ENCODE measurements at regions not wholly inside any gene's neighbourhood (a gene's known extent, or its start where the extent isn't known, plus 50 kb on each side); places are given as distances from the start of the nearest gene placed in this dataset.

- peak; percentile 31 for DNase-seq (ENCODE audit: low read depth)
Measured at GRCh38 chr2:151032741-151033191, 228.9 kb downstream of the RBM43 start.

GRCh38 chr2:151030663-151031230 lies 230.9 kb downstream of the RBM43 start:
- no peak for DNase-seq (ENCODE audit: low read depth)

GRCh38 chr2:151029406-151030157 lies 232.1 kb downstream of the RBM43 start:
- DNase-seq (ENCODE audit: low read depth), result no peak

- no peak for DNase-seq (ENCODE audit: low read depth)
Measured at GRCh38 chr2:151028691-151029176, 232.9 kb downstream of the RBM43 start.

GRCh38 chr2:151027151-151027550 lies 234.5 kb downstream of the RBM43 start:
- no peak for DNase-seq (ENCODE audit: low read depth)

GRCh38 chr2:151025816-151026215 lies 235.8 kb downstream of the RBM43 start:
- DNase-seq (ENCODE audit: low read depth), result no peak

- no peak for DNase-seq (ENCODE audit: low read depth)
Measured at GRCh38 chr2:151024696-151025251, 236.9 kb downstream of the RBM43 start.

GRCh38 chr2:151021747-151022452 lies 239.8 kb downstream of the RBM43 start:
- no peak for DNase-seq (ENCODE audit: low read depth)

GRCh38 chr2:151020411-151020810 lies 241.3 kb downstream of the RBM43 start:
- DNase-seq (ENCODE audit: low read depth), result no peak

GRCh38 chr2:151009437-151010175 lies 252.1 kb downstream of the RBM43 start:
- DNase-seq (ENCODE audit: low read depth), result no peak

- no peak for DNase-seq (ENCODE audit: low read depth)
Measured at GRCh38 chr2:151007365-151007764, 254.3 kb downstream of the RBM43 start.

GRCh38 chr2:151002959-151003600 lies 258.6 kb downstream of the RBM43 start:
- DNase-seq (ENCODE audit: low read depth), result no peak

- no peak for DNase-seq (ENCODE audit: low read depth)
Measured at GRCh38 chr2:150997702-150998440, 263.8 kb downstream of the RBM43 start.

GRCh38 chr2:150997066-150997465 lies 264.6 kb downstream of the RBM43 start:
- DNase-seq (ENCODE audit: low read depth), result no peak

GRCh38 chr2:150994076-150994475 lies 267.6 kb downstream of the RBM43 start:
- no peak for DNase-seq (ENCODE audit: low read depth)

GRCh38 chr2:150989969-150990368 lies 271.7 kb downstream of the RBM43 start:
- no peak for DNase-seq (ENCODE audit: low read depth)

GRCh38 chr2:150985741-150986140 lies 275.9 kb downstream of the RBM43 start:
- DNase-seq (ENCODE audit: low read depth), result no peak

- DNase-seq (ENCODE audit: low read depth), result no peak
Measured at GRCh38 chr2:150983314-150983897, 278.3 kb downstream of the RBM43 start.

- DNase-seq (ENCODE audit: low read depth), result no peak
Measured at GRCh38 chr2:150981826-150982225, 279.8 kb downstream of the RBM43 start.

- DNase-seq (ENCODE audit: low read depth), result no peak
Measured at GRCh38 chr2:150978053-150978452, 283.6 kb downstream of the RBM43 start.

Measured in forelimb muscle (tissue), 1 donor.